GM23338 (cell line): ENCODE measurements at regions not wholly inside any gene's neighbourhood (a gene's known extent, or its start where the extent isn't known, plus 50 kb on each side); places are given as distances from the start of the nearest gene placed in this dataset.

Source experiments
- ATAC-seq: fragments of 200-7000 bp; cut with Tn5 transposase; 3 replicates; pipeline ENCODE4 v1.9.1; 2020
- DNase-seq: peaks from one replicate; pipeline ENCODE4 v3.0.0-alpha.2; 2015; ENCODE audit warnings: low spot score
- H2AFZ ChIP-seq: fragments of 200-600 bp; sonication (generic); 2 replicates; pipeline ENCODE4 v1.8.0; 2016; ENCODE audit warnings: antibody characterized with exemption, mild to moderate bottlenecking, moderate library complexity
- H3F3A ChIP-seq: fragments of 200-600 bp; sonication (generic); replicated peaks from 2 replicates; pipeline ENCODE4 v1.8.0; 2017; ENCODE audit warnings: antibody characterized with exemption, mixed run types, low read depth
- H3K27ac ChIP-seq: fragments of 200-600 bp; sonication (generic); 2 replicates; pipeline ENCODE4 v1.6.1; 2016; ENCODE audit warnings: low read depth
- H3K27me3 ChIP-seq: fragments of 200-600 bp; sonication (generic); 2 replicates; pipeline ENCODE4 v1.8.0; 2016; ENCODE audit warnings: mild to moderate bottlenecking, mixed run types, moderate library complexity; ENCODE audit not compliant: insufficient read depth
- H3K36me3 ChIP-seq: fragments of 200-600 bp; sonication (generic); 2 replicates; pipeline ENCODE4 v1.8.0; 2016; ENCODE audit warnings: mild to moderate bottlenecking; ENCODE audit not compliant: insufficient read depth
- H3K4me1 ChIP-seq: fragments of 200-600 bp; sonication (generic); 2 replicates; pipeline ENCODE4 v1.8.0; 2016; ENCODE audit warnings: mild to moderate bottlenecking, moderate library complexity; ENCODE audit not compliant: insufficient read depth
- H3K4me2 ChIP-seq: fragments of 200-600 bp; sonication (generic); 2 replicates; pipeline ENCODE4 v1.7.1; 2017; ENCODE audit warnings: mixed run types
- H3K4me3 ChIP-seq: fragments of 200-600 bp; sonication (generic); 2 replicates; pipeline ENCODE4 v1.6.1; 2016; ENCODE audit warnings: mixed run types
- H3K79me2 ChIP-seq: fragments of 200-600 bp; sonication (generic); replicated peaks from 2 replicates; pipeline ENCODE4 v1.8.0; 2017; ENCODE audit warnings: mild to moderate bottlenecking; ENCODE audit not compliant: insufficient read depth
- H3K9me2 ChIP-seq: fragments of 200-600 bp; sonication (generic); 2 replicates; pipeline ENCODE4 v1.8.0; 2017; ENCODE audit not compliant: insufficient read depth
- H4K20me1 ChIP-seq: fragments of 200-600 bp; sonication (generic); replicated peaks from 2 replicates; pipeline ENCODE4 v1.8.0; 2017; ENCODE audit warnings: mild to moderate bottlenecking; ENCODE audit not compliant: insufficient read depth
- H3K27ac Mint-ChIP-seq: 2 replicates; pipeline ENCODE4 v1.8.0; 2020; ENCODE audit warnings: inconsistent platforms, mild to moderate bottlenecking, moderate library complexity, mixed read lengths
- H3K27me3 Mint-ChIP-seq: 3 replicates; pipeline ENCODE4 v1.8.0; 2022; ENCODE audit warnings: low read depth, mild to moderate bottlenecking, moderate library complexity, mixed read lengths, inconsistent platforms; ENCODE audit not compliant: insufficient read depth, poor library complexity
- H3K36me3 Mint-ChIP-seq: 3 replicates; pipeline ENCODE4 v1.8.0; 2021; ENCODE audit warnings: low read depth, mild to moderate bottlenecking, inconsistent platforms, moderate library complexity, mixed read lengths
- H3K4me1 Mint-ChIP-seq: 3 replicates; pipeline ENCODE4 v1.8.0; 2020; ENCODE audit warnings: mild to moderate bottlenecking, inconsistent platforms, mixed read lengths
- H3K4me3 Mint-ChIP-seq: 3 replicates; pipeline ENCODE4 v1.8.0; 2021; ENCODE audit warnings: moderate library complexity, mild to moderate bottlenecking, inconsistent platforms, mixed read lengths
- H3K9me3 Mint-ChIP-seq: 3 replicates; pipeline ENCODE4 v1.8.0; 2020; ENCODE audit warnings: moderate library complexity, mild to moderate bottlenecking, inconsistent platforms, mixed read lengths
- CREB1 ChIP-seq: fragments of 250-450 bp; sonication (Bioruptor Pico); IDR thresholded peaks from 2 replicates; pipeline ENCODE4 v1.5.0; 2020; ENCODE audit warnings: low read depth, mild to moderate bottlenecking, moderate library complexity
- CTCF ChIP-seq, 2 experiments: fragments of 200-600 bp in 1 of 2; sonication (generic) in 1 of 2; conservative IDR thresholded peaks; 2 replicates each; pipeline versions ENCODE4 v1.5.1 to v1.6.1; 2016 to 2017; ENCODE audit warnings: antibody characterized with exemption in 2 of 2, low read depth in 2 of 2, mild to moderate bottlenecking in 2 of 2, moderate library complexity in 1 of 2
- ETS1 ChIP-seq: IDR thresholded peaks from 2 replicates; pipeline ENCODE4 v1.6.1; 2016; ENCODE audit warnings: antibody characterized with exemption
- EZH2 ChIP-seq: fragments of 200-600 bp; sonication (generic); IDR thresholded peaks from one replicate; pipeline ENCODE4 v1.8.0; 2017; ENCODE audit warnings: antibody characterized with exemption, mild to moderate bottlenecking, low read depth; ENCODE audit not compliant: unreplicated experiment
- EZH2phosphoT487 ChIP-seq: fragments of 200-600 bp; sonication (generic); IDR thresholded peaks from one replicate; pipeline ENCODE4 v1.8.1; 2018; ENCODE audit warnings: antibody characterized with exemption; ENCODE audit not compliant: unreplicated experiment
- JUNB ChIP-seq: IDR thresholded peaks from one replicate; pipeline ENCODE4 v1.6.1; 2016; ENCODE audit warnings: antibody characterized with exemption; ENCODE audit not compliant: unreplicated experiment
- POLR2AphosphoS5 ChIP-seq: IDR thresholded peaks from 2 replicates; pipeline ENCODE4 v1.6.1; 2016; ENCODE audit warnings: antibody characterized with exemption, low read depth
- STAT1 ChIP-seq: IDR thresholded peaks from one replicate; pipeline ENCODE4 v1.6.1; 2016; ENCODE audit warnings: antibody characterized with exemption; ENCODE audit not compliant: unreplicated experiment
- ZNF114 ChIP-seq: fragments of 250-450 bp; sonication (Bioruptor Pico); IDR thresholded peaks from 2 replicates; pipeline ENCODE4 v1.5.0; 2020; ENCODE audit warnings: mild to moderate bottlenecking, moderate library complexity
- ZNF331 ChIP-seq: fragments of 250-450 bp; sonication (Bioruptor Pico); IDR thresholded peaks from 2 replicates; pipeline ENCODE4 v1.5.0; 2020; ENCODE audit warnings: low read depth, mild to moderate bottlenecking, moderate library complexity
- ZNF462 ChIP-seq: fragments of 250-450 bp; sonication (Bioruptor Pico); IDR thresholded peaks from 2 replicates; pipeline ENCODE4 v1.5.0; 2020; ENCODE audit warnings: mild to moderate bottlenecking, moderate library complexity

GRCh38 chr7:26594553-26594952 is 269.8 kb downstream of the SKAP2 start:
- Histone ChIP-seq H3K4me2 (no peak overlapping the region), H3K9me2 (no peaks in the 10 kb centered on the region), H3K4me1 (no peaks in the 10 kb centered on the region), H3F3A (no peaks in the 10 kb centered on the region), H2AFZ (no peak overlapping the region), H4K20me1 (no peaks in the 10 kb centered on the region), H3K27me3 (no peaks in the 10 kb centered on the region), H3K4me3 (no peak overlapping the region), H3K36me3 (no peaks in the 10 kb centered on the region), H3K79me2 (no peaks in the 10 kb centered on the region), H3K27ac (no peak overlapping the region)
- no peak for DNase-seq
- no peaks in the 10 kb centered on the region for H3K36me3 Mint-ChIP-seq
- no peaks in the 10 kb centered on the region for H3K27me3 Mint-ChIP-seq
- no peak overlapping the region for H3K4me3 Mint-ChIP-seq
- no peak for TF ChIP-seq ZNF462 (CRISPR knock-in tag)
- TF ChIP-seq STAT1, result no peak
- TF ChIP-seq CREB1 (CRISPR knock-in tag), result no peak
- TF ChIP-seq POLR2AphosphoS5, result no peak
- no peak for TF ChIP-seq ETS1
- TF ChIP-seq EZH2, result no peak
- no peak for TF ChIP-seq EZH2phosphoT487
- TF ChIP-seq CTCF (conservative IDR thresholded peaks at IDR 0.05; ENCODE audit: low read depth in 2 of 2), result no peak
- no peak for TF ChIP-seq ZNF331 (CRISPR knock-in tag)
- TF ChIP-seq ZNF114 (CRISPR knock-in tag), result no peak
- no peak for TF ChIP-seq JUNB
- H3K27ac Mint-ChIP-seq, result no peak overlapping the region
- ATAC-seq, result no peak
- H3K9me3 Mint-ChIP-seq, result no peaks in the 10 kb centered on the region
- H3K4me1 Mint-ChIP-seq, result no peaks in the 10 kb centered on the region; the same call in 2 of the 3 replicates
